ENCODE measurements at regions not wholly inside any gene's neighbourhood (a gene's known extent, or its start where the extent isn't known, plus 50 kb on each side); places are given as distances from the start of the nearest gene placed in this dataset.

DNA sequence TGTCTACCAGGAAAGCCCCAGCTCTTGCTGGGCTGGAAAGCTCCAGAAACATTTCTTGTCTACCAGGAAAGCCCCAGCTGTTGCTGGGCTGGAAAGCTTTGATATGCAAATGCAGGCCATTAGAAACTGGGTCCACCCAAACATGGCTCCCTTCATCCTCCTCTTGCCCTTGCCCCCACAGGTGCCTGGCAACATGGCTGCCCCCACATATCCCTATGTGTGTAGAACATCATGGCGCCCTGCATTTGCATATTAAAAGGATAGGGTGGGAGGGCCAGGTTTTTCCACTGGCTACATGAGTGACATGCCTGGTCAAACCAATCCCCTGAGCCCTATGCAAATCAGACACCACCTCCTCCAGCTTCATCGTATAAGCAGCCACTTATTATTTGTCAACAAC, 455.4 kb upstream of the ARGLU1 start:
- Histone ChIP-seq H3K36me3 (ENCODE audit: control insufficient read depth, insufficient read depth, low read length) (no peaks in the 10 kb centered on the region), H3K4me3 (replicated peaks; ENCODE audit: low read depth, low read length) (no peak overlapping the region), H3K27me3 (replicated peaks; ENCODE audit: control insufficient read depth, insufficient read depth, low read length) (no peaks in the 10 kb centered on the region)
- TF ChIP-seq, protein P1, sequence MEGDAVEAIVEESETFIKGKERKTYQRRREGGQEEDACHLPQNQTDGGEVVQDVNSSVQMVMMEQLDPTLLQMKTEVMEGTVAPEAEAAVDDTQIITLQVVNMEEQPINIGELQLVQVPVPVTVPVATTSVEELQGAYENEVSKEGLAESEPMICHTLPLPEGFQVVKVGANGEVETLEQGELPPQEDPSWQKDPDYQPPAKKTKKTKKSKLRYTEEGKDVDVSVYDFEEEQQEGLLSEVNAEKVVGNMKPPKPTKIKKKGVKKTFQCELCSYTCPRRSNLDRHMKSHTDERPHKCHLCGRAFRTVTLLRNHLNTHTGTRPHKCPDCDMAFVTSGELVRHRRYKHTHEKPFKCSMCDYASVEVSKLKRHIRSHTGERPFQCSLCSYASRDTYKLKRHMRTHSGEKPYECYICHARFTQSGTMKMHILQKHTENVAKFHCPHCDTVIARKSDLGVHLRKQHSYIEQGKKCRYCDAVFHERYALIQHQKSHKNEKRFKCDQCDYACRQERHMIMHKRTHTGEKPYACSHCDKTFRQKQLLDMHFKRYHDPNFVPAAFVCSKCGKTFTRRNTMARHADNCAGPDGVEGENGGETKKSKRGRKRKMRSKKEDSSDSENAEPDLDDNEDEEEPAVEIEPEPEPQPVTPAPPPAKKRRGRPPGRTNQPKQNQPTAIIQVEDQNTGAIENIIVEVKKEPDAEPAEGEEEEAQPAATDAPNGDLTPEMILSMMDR (IDR thresholded peaks at IDR 0.05; ENCODE audit: insufficient read depth, low read length, poor library complexity, severe bottlenecking), result no peak
- DNase-seq (ENCODE audit: extremely low read depth, insufficient read length), result no peak

DNA sequence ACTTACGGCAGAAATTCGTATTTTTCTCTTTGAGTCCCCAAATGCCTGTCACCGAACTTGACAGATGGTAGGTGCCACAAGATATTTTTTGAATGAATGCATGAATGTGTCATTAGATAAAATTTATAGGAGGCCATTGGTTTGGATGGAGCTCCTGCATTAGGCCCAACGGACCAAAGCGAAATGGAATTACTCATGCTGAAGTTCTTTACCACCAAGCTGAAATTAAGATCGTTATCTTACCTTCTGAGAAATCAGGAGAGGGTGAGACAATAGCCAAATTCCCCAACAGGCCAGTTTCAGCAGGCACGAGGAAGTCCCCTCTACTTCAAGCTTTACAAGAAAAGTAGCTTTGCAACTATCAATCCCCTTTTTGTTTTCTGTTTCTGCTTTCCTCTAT, 452.5 kb upstream of the ARGLU1 start:
- no peak for DNase-seq (ENCODE audit: extremely low read depth, insufficient read length)
- Histone ChIP-seq H3K36me3 (ENCODE audit: control insufficient read depth, insufficient read depth, low read length) (no peaks in the 10 kb centered on the region), H3K4me3 (replicated peaks; ENCODE audit: low read depth, low read length) (no peak overlapping the region), H3K27me3 (replicated peaks; ENCODE audit: control insufficient read depth, insufficient read depth, low read length) (no peaks in the 10 kb centered on the region)
- TF ChIP-seq, protein P1 (IDR thresholded peaks at IDR 0.05; ENCODE audit: insufficient read depth, low read length, poor library complexity, severe bottlenecking), result no peak

DNA sequence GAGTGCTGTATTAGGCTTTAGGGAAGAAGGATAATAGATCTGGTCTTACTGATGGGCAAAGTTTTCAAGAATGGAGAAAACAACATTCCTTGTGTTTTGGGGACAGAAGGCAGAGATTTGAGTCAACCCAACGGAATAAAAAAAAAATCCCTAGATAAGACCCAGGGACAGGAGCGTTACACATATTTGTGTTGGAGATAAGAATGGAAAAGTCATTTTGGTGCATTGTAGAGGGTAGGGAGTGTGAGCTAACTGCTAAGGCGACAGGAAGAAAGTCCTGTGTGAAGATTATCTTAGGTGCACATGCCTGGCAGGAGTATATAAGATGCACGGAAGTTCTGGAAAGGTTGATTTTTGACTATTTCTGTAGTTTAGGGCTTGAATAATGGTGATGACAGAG, 450.3 kb upstream of the ARGLU1 start:
- Histone ChIP-seq H3K27me3 (replicated peaks; ENCODE audit: control insufficient read depth, insufficient read depth, low read length) (no peaks in the 10 kb centered on the region), H3K36me3 (ENCODE audit: control insufficient read depth, insufficient read depth, low read length) (no peaks in the 10 kb centered on the region), H3K4me3 (replicated peaks; ENCODE audit: low read depth, low read length) (no peak overlapping the region)
- no peak for DNase-seq (ENCODE audit: extremely low read depth, insufficient read length)
- TF ChIP-seq, protein P1 (IDR thresholded peaks at IDR 0.05; ENCODE audit: insufficient read depth, low read length, poor library complexity, severe bottlenecking), result no peak

DNA sequence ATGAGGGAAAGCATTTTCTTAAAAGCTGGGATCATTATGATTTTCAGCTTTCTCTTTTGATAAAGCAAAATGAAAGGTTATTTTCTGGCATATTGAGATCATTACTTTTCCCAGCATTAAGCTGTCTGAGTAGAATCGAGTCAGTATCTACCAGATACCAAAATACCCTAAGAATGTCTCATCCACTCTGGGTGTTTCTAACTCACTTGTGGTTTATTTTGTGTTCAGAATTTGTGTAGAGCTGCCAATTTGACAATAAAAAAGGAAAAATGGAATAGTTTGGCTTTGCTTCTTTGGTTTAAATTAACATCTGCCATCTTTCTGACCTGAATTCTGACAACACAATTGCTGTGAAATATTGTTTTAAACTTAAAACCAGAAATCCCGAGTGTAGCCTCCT, 438.7 kb upstream of the ARGLU1 start:
- H3K36me3 ChIP-seq (ENCODE audit: control insufficient read depth, insufficient read depth, low read length), result no peaks in the 10 kb centered on the region
- H3K27me3 ChIP-seq (replicated peaks; ENCODE audit: control insufficient read depth, insufficient read depth, low read length), result no peaks in the 10 kb centered on the region
- no peak overlapping the region for H3K4me3 ChIP-seq (replicated peaks; ENCODE audit: low read depth, low read length)
- DNase-seq (ENCODE audit: extremely low read depth, insufficient read length), result no peak
- TF ChIP-seq, protein P1 (IDR thresholded peaks at IDR 0.05; ENCODE audit: insufficient read depth, low read length, poor library complexity, severe bottlenecking), result no peak

DNA sequence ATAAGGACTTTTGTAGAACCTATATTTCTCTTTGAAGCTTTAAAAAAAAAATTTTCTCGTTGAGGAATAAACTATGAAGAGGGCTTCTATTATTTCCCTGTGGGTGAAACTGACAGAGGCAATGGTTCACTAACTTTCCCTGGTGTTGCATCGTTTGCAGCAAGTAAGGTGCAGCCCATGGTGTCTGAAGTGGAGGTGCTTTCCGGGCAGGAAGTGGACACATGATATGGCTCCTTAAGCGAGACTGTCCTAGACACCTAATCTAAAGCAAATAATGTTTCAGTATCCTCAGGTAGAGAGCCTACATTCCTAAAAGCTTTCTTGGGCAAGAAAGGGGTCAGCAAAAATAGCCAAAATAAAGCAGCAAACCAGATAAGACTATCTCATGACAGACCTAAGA, 437.6 kb upstream of the ARGLU1 start:
- Histone ChIP-seq H3K4me3 (replicated peaks; ENCODE audit: low read depth, low read length) (no peak overlapping the region), H3K27me3 (replicated peaks; ENCODE audit: control insufficient read depth, insufficient read depth, low read length) (no peaks in the 10 kb centered on the region), H3K36me3 (ENCODE audit: control insufficient read depth, insufficient read depth, low read length) (no peaks in the 10 kb centered on the region)
- TF ChIP-seq, protein P1 (IDR thresholded peaks at IDR 0.05; ENCODE audit: insufficient read depth, low read length, poor library complexity, severe bottlenecking), result no peak
- no peak for DNase-seq (ENCODE audit: extremely low read depth, insufficient read length)

DNA sequence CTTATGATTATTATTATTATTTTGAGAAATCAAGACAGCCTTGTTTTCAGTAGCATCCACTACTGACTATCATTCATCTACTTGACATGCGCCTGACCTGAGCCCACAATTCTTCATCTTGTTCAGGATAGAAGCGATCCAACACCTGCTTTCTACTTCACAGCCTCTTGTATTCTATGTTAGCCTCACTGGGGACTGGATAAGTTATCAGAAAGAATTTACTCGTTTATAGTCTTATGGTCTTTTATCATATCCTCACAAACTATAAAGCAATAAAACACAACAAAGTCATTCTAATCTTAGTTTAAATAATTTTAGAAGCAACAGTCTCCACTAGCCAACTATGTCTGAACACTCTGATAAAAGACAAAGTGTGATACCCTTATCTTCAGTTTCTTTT, 436.0 kb upstream of the ARGLU1 start:
- TF ChIP-seq, protein P1 (IDR thresholded peaks at IDR 0.05; ENCODE audit: insufficient read depth, low read length, poor library complexity, severe bottlenecking), result no peak
- no peaks in the 10 kb centered on the region for H3K36me3 ChIP-seq (ENCODE audit: control insufficient read depth, insufficient read depth, low read length)
- no peak for DNase-seq (ENCODE audit: extremely low read depth, insufficient read length)
- no peak overlapping the region for H3K4me3 ChIP-seq (replicated peaks; ENCODE audit: low read depth, low read length)
- no peaks in the 10 kb centered on the region for H3K27me3 ChIP-seq (replicated peaks; ENCODE audit: control insufficient read depth, insufficient read depth, low read length)
